GM12891 (cell line): ENCODE measurements at regions not wholly inside any gene's neighbourhood (a gene's known extent, or its start where the extent isn't known, plus 50 kb on each side); places are given as distances from the start of the nearest gene placed in this dataset.

Source experiments
- DNase-seq: peaks from one replicate; pipeline ENCODE4 v3.0.0; 2011; ENCODE audit warnings: low spot score; ENCODE audit not compliant: insufficient read length
- FAIRE-seq: peaks from 2 replicates; lab custom pipeline; 2011; peaks lifted over from hg19 to GRCh38; lab: Jason Lieb, UNC
- PAX5 ChIP-seq: IDR thresholded peaks from 2 replicates; pipeline ENCODE4 v1.6.1; 2011; ENCODE audit warnings: low read length, moderate library complexity, mild to moderate bottlenecking; ENCODE audit not compliant: insufficient read depth, severe bottlenecking
- POLR2A ChIP-seq: IDR thresholded peaks from 2 replicates; pipeline ENCODE4 v1.6.1; 2011; ENCODE audit warnings: low read depth, low read length, control low read depth
- POLR2AphosphoS5 ChIP-seq: IDR thresholded peaks from 2 replicates; pipeline ENCODE4 v1.6.1; 2011; ENCODE audit warnings: low read depth, low read length, control low read depth
- POU2F2 ChIP-seq: IDR thresholded peaks from 2 replicates; pipeline ENCODE4 v1.6.1; 2011; ENCODE audit warnings: low read depth, mild to moderate bottlenecking, control low read depth, low read length, moderate library complexity
- SPI1 ChIP-seq: IDR thresholded peaks from 2 replicates; pipeline ENCODE4 v1.6.1; 2011; ENCODE audit warnings: low read depth, low read length, control low read depth
- TAF1 ChIP-seq: IDR thresholded peaks from 2 replicates; pipeline ENCODE4 v1.6.1; 2011; ENCODE audit warnings: low read depth, low read length, control low read depth

GRCh38 chrY:8064500-8064899, 1152.9 kb upstream of the AMELY start:
- no peak for DNase-seq
- no peak for TF ChIP-seq SPI1
- no peak for TF ChIP-seq POLR2A
- TF ChIP-seq TAF1: no peak
- TF ChIP-seq PAX5: no peak
- TF ChIP-seq POLR2AphosphoS5: no peak
- TF ChIP-seq POU2F2: no peak
- no peak for FAIRE-seq

DNA sequence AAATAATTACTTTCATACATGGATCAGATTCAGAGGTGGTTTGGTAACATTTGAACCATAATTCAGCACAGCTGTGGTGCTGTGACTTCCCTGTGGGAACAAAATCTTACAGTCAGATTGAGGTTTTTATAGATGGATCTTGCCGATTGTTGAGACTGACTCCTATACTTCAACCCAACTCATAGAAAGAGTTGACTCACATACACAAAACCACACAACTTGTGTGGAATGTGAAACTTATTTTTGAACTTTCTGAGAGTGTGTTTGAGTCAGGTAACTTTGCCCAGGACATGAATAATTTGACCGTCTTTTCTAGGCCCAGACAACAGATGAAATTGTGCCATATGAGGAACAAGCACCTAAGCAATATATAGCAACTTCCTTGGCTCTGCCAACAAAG, 1152.4 kb upstream of the AMELY start:
- FAIRE-seq: no peak
- TF ChIP-seq POU2F2: no peak
- no peak for TF ChIP-seq TAF1
- no peak for TF ChIP-seq SPI1
- TF ChIP-seq PAX5: no peak
- TF ChIP-seq POLR2A: no peak
- TF ChIP-seq POLR2AphosphoS5: no peak
- no peak for DNase-seq

DNA sequence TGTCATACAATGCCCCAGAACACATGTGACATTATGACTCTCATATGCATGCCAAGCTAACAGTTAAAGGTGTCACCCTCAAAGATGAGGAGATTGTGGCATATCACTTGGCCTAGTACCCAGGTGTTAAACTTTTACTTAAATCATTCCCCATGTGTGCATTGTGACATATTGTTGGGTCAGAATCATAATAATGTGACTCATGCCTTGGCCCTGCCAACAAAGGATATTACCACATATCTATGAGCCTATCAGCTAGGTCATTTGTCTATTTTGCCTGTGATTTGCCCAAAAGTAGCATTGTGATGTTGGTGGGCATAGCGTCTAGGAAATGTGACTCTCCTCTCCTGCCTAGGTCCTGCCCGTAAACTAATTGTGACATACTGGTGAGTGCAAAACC, 1147.1 kb upstream of the AMELY start:
- DNase-seq: no peak
- TF ChIP-seq PAX5: no peak
- no peak for TF ChIP-seq TAF1
- no peak for TF ChIP-seq SPI1
- TF ChIP-seq POLR2AphosphoS5: no peak
- no peak for TF ChIP-seq POLR2A
- no peak for TF ChIP-seq POU2F2
- no peak for FAIRE-seq

GRCh38 chrY:8051340-8051739, 1139.8 kb upstream of the AMELY start:
- DNase-seq (no peak), FAIRE-seq (no peak)
- no peak for TF ChIP-seq SPI1
- no peak for TF ChIP-seq POLR2A
- no peak for TF ChIP-seq POLR2AphosphoS5
- TF ChIP-seq TAF1: no peak
- TF ChIP-seq POU2F2: no peak
- TF ChIP-seq PAX5: no peak

DNA sequence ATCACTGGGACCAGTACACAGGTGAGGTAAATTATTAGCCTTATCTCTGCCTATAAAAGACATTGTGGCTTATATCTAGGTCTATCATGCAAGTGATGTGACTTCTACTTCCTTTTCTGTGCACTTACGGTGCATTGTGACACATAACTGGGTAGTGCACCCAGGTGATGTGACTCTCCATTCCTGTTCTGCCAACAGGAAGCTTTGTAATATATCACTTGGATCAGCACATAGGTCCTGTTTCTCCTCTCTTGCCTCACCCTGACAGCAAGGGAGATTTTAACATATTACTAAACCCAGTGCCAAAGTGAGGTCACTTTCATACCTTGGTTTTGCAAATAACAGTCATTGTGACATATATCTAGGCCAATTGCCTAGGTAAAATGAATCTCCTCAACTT, 1129.7 kb upstream of the AMELY start:
- FAIRE-seq: no peak
- no peak for DNase-seq
- no peak for TF ChIP-seq TAF1
- TF ChIP-seq POLR2A: no peak
- no peak for TF ChIP-seq SPI1
- TF ChIP-seq PAX5: no peak

GRCh38 chrY:8036563-8036962, 1125.0 kb upstream of the AMELY start:
- TF ChIP-seq POLR2AphosphoS5 (no peak), POU2F2 (no peak), TAF1 (no peak), PAX5 (no peak), SPI1 (no peak), POLR2A (no peak)
- FAIRE-seq (no peak), DNase-seq (no peak)

DNA sequence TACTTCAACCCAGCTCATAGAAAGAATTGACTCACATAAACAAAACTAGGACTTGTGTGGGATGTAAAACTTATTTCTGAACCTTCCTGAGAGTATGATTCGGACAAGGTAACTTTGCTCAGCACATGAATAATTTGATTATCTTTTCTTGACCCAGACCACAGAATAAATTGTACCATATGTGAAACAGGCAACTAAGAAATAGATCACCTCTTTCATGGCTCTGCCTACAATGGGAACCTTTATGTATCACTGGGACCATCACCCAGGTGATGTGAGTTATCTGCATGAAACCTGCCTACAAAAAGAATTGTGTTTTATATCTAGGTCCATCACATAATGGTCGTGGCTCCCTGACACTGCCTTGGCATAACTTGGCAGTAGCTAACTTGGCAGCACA, 1124.1 kb upstream of the AMELY start:
- FAIRE-seq (no peak), DNase-seq (no peak)

GRCh38 chrY:8034673-8035072, 1123.1 kb upstream of the AMELY start:
- TF ChIP-seq POLR2A: no peak
- TF ChIP-seq SPI1: no peak
- TF ChIP-seq PAX5: no peak
- TF ChIP-seq POU2F2: no peak
- TF ChIP-seq POLR2AphosphoS5: no peak
- TF ChIP-seq TAF1: no peak
- DNase-seq (no peak), FAIRE-seq (no peak)

More for the DNA sequence above, 1124.1 kb upstream of the AMELY start:
- no peak for TF ChIP-seq TAF1
- no peak for TF ChIP-seq POLR2A
- no peak for TF ChIP-seq SPI1
- TF ChIP-seq POLR2AphosphoS5: no peak
- no peak for TF ChIP-seq POU2F2
- TF ChIP-seq PAX5: no peak

GRCh38 chrY:8033200-8033599, 1121.6 kb upstream of the AMELY start:
- DNase-seq (no peak), FAIRE-seq (no peak)
- TF ChIP-seq TAF1 (no peak), SPI1 (no peak), PAX5 (no peak), POLR2AphosphoS5 (no peak), POU2F2 (no peak), POLR2A (no peak)

DNA sequence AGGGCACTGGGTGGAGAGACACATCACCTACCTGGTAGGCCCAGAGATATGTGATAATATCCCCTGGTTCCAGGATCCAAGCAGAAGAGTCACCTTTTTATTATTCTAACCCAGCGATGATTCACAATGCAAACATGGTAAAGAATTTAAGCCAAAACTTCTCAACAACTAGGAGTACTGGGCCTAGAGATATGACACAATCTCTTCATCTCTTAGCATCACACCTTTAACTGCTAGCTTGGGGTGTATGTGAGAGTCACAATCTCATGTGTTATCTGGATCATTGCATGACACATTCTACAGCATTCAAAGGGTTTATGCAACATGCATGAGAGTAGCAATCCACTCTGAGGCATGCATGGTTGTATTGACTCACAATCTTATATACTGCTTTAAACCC, 1109.0 kb upstream of the AMELY start:
- FAIRE-seq (no peak), DNase-seq (no peak)
- TF ChIP-seq POU2F2 (no peak), TAF1 (no peak), PAX5 (no peak), SPI1 (no peak), POLR2AphosphoS5 (no peak), POLR2A (no peak)

GRCh38 chrY:8011515-8011914, 1100.0 kb upstream of the AMELY start:
- DNase-seq (no peak), FAIRE-seq (no peak)
- TF ChIP-seq PAX5 (no peak), TAF1 (no peak)
